Peyer's patch (tissue), 4 donors: ENCODE measurements at regions not wholly inside any gene's neighbourhood (a gene's known extent, or its start where the extent isn't known, plus 50 kb on each side); places are given as distances from the start of the nearest gene placed in this dataset.

Source experiments
- DNase-seq, 3 donors: peaks; one replicate each; pipeline ENCODE4 v3.0.0-alpha.2; 2017 to 2019
- H3K27ac ChIP-seq, 4 donors: fragments of 200-600 bp; sonication (generic); one replicate each; pipeline ENCODE4 v1.5.1; 2016 to 2019
- H3K27me3 ChIP-seq, 2 donors: fragments of 200-600 bp; sonication (generic); one replicate each; pipeline ENCODE4 v1.5.1; 2019
- H3K36me3 ChIP-seq, 3 donors: fragments of 200-600 bp; sonication (generic); one replicate each; pipeline ENCODE4 v1.5.1; 2016 to 2019
- H3K4me1 ChIP-seq, 4 donors: fragments of 200-600 bp; sonication (generic); one replicate each; pipeline ENCODE4 v1.5.1; 2016 to 2019
- H3K4me3 ChIP-seq, 4 donors: fragments of 200-600 bp; sonication (generic); 1 replicate in 3 of 4; 2 replicates in 1 of 4; pipeline ENCODE4 v1.5.1; 2016 to 2019; ENCODE audit warnings: mild to moderate bottlenecking in 1 of 4
- H3K9me3 ChIP-seq, 4 donors: fragments of 200-600 bp; sonication (generic); one replicate each; pipeline ENCODE4 v1.5.1; 2016 to 2019; ENCODE audit warnings: mild to moderate bottlenecking in 1 of 4
- POLR2A ChIP-seq, 2 donors: fragments of 450-650 bp; IDR thresholded peaks; one replicate each; pipeline ENCODE4 v1.5.1; 2017; ENCODE audit warnings: antibody characterized with exemption in 2 of 2, mild to moderate bottlenecking in 2 of 2, moderate library complexity in 2 of 2
- TF ChIP-seq, protein P1 (sequence below), 6 experiments: fragments of 450-650 bp in 4 of 6; fragments of 200-600 bp in 2 of 6; sonication (generic) in 1 of 6; IDR thresholded peaks; one replicate each; pipeline ENCODE4 v1.5.1; 2017 to 2019; ENCODE audit warnings: antibody characterized with exemption in 6 of 6, mild to moderate bottlenecking in 3 of 6, moderate library complexity in 1 of 6

- H3K27ac ChIP-seq, result no peak overlapping the region
- no peaks in the 10 kb centered on the region for H3K4me1 ChIP-seq
- TF ChIP-seq, protein P1, sequence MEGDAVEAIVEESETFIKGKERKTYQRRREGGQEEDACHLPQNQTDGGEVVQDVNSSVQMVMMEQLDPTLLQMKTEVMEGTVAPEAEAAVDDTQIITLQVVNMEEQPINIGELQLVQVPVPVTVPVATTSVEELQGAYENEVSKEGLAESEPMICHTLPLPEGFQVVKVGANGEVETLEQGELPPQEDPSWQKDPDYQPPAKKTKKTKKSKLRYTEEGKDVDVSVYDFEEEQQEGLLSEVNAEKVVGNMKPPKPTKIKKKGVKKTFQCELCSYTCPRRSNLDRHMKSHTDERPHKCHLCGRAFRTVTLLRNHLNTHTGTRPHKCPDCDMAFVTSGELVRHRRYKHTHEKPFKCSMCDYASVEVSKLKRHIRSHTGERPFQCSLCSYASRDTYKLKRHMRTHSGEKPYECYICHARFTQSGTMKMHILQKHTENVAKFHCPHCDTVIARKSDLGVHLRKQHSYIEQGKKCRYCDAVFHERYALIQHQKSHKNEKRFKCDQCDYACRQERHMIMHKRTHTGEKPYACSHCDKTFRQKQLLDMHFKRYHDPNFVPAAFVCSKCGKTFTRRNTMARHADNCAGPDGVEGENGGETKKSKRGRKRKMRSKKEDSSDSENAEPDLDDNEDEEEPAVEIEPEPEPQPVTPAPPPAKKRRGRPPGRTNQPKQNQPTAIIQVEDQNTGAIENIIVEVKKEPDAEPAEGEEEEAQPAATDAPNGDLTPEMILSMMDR (IDR thresholded peaks at IDR 0.05), result no peak
- TF ChIP-seq POLR2A (IDR thresholded peaks at IDR 0.05), result no peak
- H3K4me3 ChIP-seq, result no peak overlapping the region
- H3K9me3 ChIP-seq, result no peaks in the 10 kb centered on the region
- H3K27me3 ChIP-seq, result no peaks in the 10 kb centered on the region
- DNase-seq, result no peak
- H3K36me3 ChIP-seq, result no peaks in the 10 kb centered on the region
Measured at GRCh38 chr6:169155481-169155880, 98.2 kb downstream of the THBS2 start.

DNA sequence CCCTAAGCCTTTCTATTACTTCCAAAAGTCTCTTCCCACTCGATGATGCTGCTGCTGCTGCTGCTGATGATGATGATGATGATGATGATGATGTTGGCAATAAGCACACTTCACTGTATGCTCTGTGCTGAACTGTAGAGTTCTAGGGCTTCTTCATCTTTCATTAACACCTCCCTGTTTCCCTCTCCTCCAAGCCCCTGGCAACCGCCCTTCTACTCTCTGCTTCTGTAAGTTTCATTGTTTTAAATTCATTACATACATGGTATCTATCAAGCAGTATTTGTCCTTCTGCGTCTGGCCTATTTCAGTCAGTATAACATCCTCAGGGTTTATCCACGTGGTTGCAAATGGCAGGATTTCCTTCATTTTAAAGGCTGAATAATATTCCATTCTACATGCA is 100.2 kb downstream of the THBS2 start:
- TF ChIP-seq POLR2A (IDR thresholded peaks at IDR 0.05), result no peak
- TF ChIP-seq, protein P1 (IDR thresholded peaks at IDR 0.05), result no peak
- Histone ChIP-seq H3K36me3 (no peaks in the 10 kb centered on the region), H3K9me3 (no peaks in the 10 kb centered on the region), H3K27ac (no peak overlapping the region), H3K4me1 (no peaks in the 10 kb centered on the region), H3K4me3 (no peak overlapping the region), H3K27me3 (no peaks in the 10 kb centered on the region)
- no peak for DNase-seq

- no peaks in the 10 kb centered on the region for H3K4me1 ChIP-seq
- no peaks in the 10 kb centered on the region for H3K27me3 ChIP-seq
- no peak for TF ChIP-seq POLR2A (IDR thresholded peaks at IDR 0.05)
- TF ChIP-seq, protein P1 (IDR thresholded peaks at IDR 0.05), result no peak
- H3K9me3 ChIP-seq, result no peaks in the 10 kb centered on the region
- DNase-seq, result no peak
- H3K36me3 ChIP-seq, result no peaks in the 10 kb centered on the region
- no peak overlapping the region for H3K4me3 ChIP-seq
- H3K27ac ChIP-seq, result peak overlapping the region in 1 of 4 donors; percentile 46
Measured at GRCh38 chr6:169146521-169146920, 107.1 kb downstream of the THBS2 start.

DNA sequence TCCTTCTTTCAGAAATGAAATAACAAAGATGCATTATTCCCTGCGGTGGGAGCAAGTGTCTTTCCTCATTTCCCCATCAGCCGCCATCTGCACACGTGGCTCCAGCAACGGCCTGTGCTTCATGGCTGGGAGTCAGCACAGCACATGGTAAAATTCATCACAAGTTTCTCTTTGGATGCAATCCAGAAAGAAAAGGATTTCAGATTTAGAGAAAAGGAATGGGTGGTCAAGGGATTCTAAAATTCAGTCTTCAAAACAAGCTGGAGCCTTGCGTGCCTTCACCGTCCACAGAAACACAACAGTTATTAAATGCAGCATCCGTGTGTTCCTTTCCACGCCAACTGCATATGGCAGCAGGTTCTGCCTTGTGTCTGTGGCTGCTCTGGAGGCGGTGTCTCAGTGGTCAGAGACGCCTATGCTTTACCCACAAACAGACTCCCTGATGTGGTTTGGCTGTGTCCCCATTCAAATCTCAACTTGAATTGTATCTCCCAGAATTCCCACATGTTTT is 107.6 kb downstream of the THBS2 start:
- TF ChIP-seq, protein P1 (IDR thresholded peaks at IDR 0.05), result no peak
- no peak for TF ChIP-seq POLR2A (IDR thresholded peaks at IDR 0.05)
- H3K4me3 ChIP-seq, result no peak overlapping the region
- no peaks in the 10 kb centered on the region for H3K4me1 ChIP-seq
- no peaks in the 10 kb centered on the region for H3K27me3 ChIP-seq
- no peaks in the 10 kb centered on the region for H3K9me3 ChIP-seq
- no peaks in the 10 kb centered on the region for H3K36me3 ChIP-seq
- H3K27ac ChIP-seq, result peak overlapping the region in 1 of 4 donors; percentile 46
- DNase-seq, result no peak

- no peaks in the 10 kb centered on the region for H3K27me3 ChIP-seq
- no peak for TF ChIP-seq POLR2A (IDR thresholded peaks at IDR 0.05)
- TF ChIP-seq, protein P1 (IDR thresholded peaks at IDR 0.05), result no peak
- DNase-seq, result no peak
- H3K27ac ChIP-seq, result peak overlapping the region in 1 of 4 donors; percentile 46
- no peak overlapping the region for H3K4me3 ChIP-seq
- no peaks in the 10 kb centered on the region for H3K9me3 ChIP-seq
- no peaks in the 10 kb centered on the region for H3K4me1 ChIP-seq
- H3K36me3 ChIP-seq, result no peaks in the 10 kb centered on the region
Measured at GRCh38 chr6:169145496-169145895, 108.2 kb downstream of the THBS2 start.

- TF ChIP-seq POLR2A (IDR thresholded peaks at IDR 0.05), result no peak
- TF ChIP-seq, protein P1 (IDR thresholded peaks at IDR 0.05), result no peak
- Histone ChIP-seq H3K9me3 (no peaks in the 10 kb centered on the region), H3K27me3 (no peaks in the 10 kb centered on the region), H3K36me3 (no peaks in the 10 kb centered on the region), H3K27ac (no peak overlapping the region), H3K4me3 (no peak overlapping the region), H3K4me1 (no peaks in the 10 kb centered on the region)
- DNase-seq, result no peak
Measured at GRCh38 chr6:169144356-169144755, 109.3 kb downstream of the THBS2 start.
